K562 (cell line): ENCODE measurements at regions not wholly inside any gene's neighbourhood (a gene's known extent, or its start where the extent isn't known, plus 50 kb on each side); places are given as distances from the start of the nearest gene placed in this dataset.

Source experiments
- ADNP ChIP-seq: fragments of 200-800 bp; sonication (Bioruptor generic); IDR thresholded peaks from 2 replicates; pipeline ENCODE4 v1.6.1; 2016; ENCODE audit warnings: missing genetic modification characterization, missing compliant biosample characterization
- CEBPG ChIP-seq, 3 experiments: fragments of 200-800 bp in 1 of 3; sonication (Bioruptor generic) in 1 of 3; sonication (generic) in 1 of 3; formaldehyde crosslinking in 1 of 3; IDR thresholded peaks in 2 of 3; conservative IDR thresholded peaks in 1 of 3; 2 replicates each; pipeline versions ENCODE4 v1.6.1 to v1.8.0; 2016 to 2022; ENCODE audit warnings: missing compliant biosample characterization in 2 of 3, missing genetic modification characterization in 2 of 3, mild to moderate bottlenecking in 1 of 3, missing genetic modification reagents in 1 of 3
- CHAMP1 ChIP-seq: fragments of 450-650 bp; IDR thresholded peaks from 2 replicates; pipeline ENCODE4 v1.6.1; 2016; ENCODE audit warnings: mild to moderate bottlenecking
- CREM ChIP-seq: IDR thresholded peaks from 2 replicates; pipeline ENCODE4 v1.6.1; 2014; ENCODE audit warnings: antibody characterized with exemption, low read depth
- EP300 ChIP-seq: IDR thresholded peaks from 2 replicates; pipeline ENCODE4 v1.6.1; 2012; ENCODE audit warnings: low read length, improper control_type of control experiment
- ESRRA ChIP-seq: fragments of 450-650 bp; IDR thresholded peaks from 2 replicates; pipeline ENCODE4 v1.6.1; 2014; ENCODE audit warnings: low read depth, mild to moderate bottlenecking, moderate library complexity, borderline replicate concordance
- MLX ChIP-seq, 2 experiments: fragments of 450-650 bp in 1 of 2; sonication (generic) in 1 of 2; formaldehyde crosslinking; conservative IDR thresholded peaks; 2 replicates each; pipeline versions ENCODE4 v1.4.0 to v1.8.1; 2020 to 2022; ENCODE audit warnings: mild to moderate bottlenecking in 1 of 2, missing genetic modification reagents in 1 of 2
- MTA1 ChIP-seq: fragments of 450-650 bp; IDR thresholded peaks from 2 replicates; pipeline ENCODE4 v1.6.1; 2017; ENCODE audit warnings: borderline replicate concordance
- MYC ChIP-seq, 2 experiments: fragments of 250-450 bp in 1 of 2; sonication (Bioruptor Pico) in 1 of 2; IDR thresholded peaks; 2 replicates each; pipeline versions ENCODE4 v1.5.1 to v1.6.1; 2012 to 2021; ENCODE audit warnings: low read depth in 2 of 2, borderline replicate concordance in 1 of 2, improper control_type of control experiment in 1 of 2, low read length in 1 of 2, mild to moderate bottlenecking in 1 of 2, moderate library complexity in 1 of 2
- PML ChIP-seq: IDR thresholded peaks from 2 replicates; pipeline ENCODE4 v1.6.1; 2012; ENCODE audit warnings: low read length, inconsistent platforms
- RAD51 ChIP-seq: fragments of 450-650 bp; IDR thresholded peaks from 2 replicates; pipeline ENCODE4 v1.7.1; 2016; ENCODE audit warnings: low read depth, mild to moderate bottlenecking, borderline replicate concordance
- SOX6 ChIP-seq: fragments of 450-650 bp; IDR thresholded peaks from 2 replicates; pipeline ENCODE4 v1.6.1; 2014; ENCODE audit warnings: mild to moderate bottlenecking
- SP2 ChIP-seq: IDR thresholded peaks from 2 replicates; pipeline ENCODE4 v1.6.1; 2011; ENCODE audit warnings: mild to moderate bottlenecking, low read depth, low read length, moderate library complexity; ENCODE audit not compliant: poor library complexity, severe bottlenecking; ENCODE audit errors: extremely low read depth
- TAF1 ChIP-seq: IDR thresholded peaks from 2 replicates; pipeline ENCODE4 v1.6.1; 2011; ENCODE audit warnings: mild to moderate bottlenecking, low read length, moderate library complexity; ENCODE audit not compliant: insufficient read depth, control insufficient read depth, severe bottlenecking; ENCODE audit errors: extremely low read depth
- TAL1 ChIP-seq: fragments of 450-650 bp; IDR thresholded peaks from 2 replicates; pipeline ENCODE4 v1.6.1; 2016; ENCODE audit warnings: mild to moderate bottlenecking
- TRIM24 ChIP-seq, 2 experiments: fragments of 450-650 bp; IDR thresholded peaks; 2 replicates each; pipeline ENCODE4 v1.6.1; 2016
- USF1 ChIP-seq: sonication (generic); formaldehyde crosslinking; IDR thresholded peaks from 2 replicates; pipeline ENCODE4 v1.9.0; 2022; ENCODE audit warnings: mild to moderate bottlenecking, missing genetic modification reagents
- ZNF121 ChIP-seq: sonication (generic); formaldehyde crosslinking; conservative IDR thresholded peaks from 2 replicates; pipeline ENCODE4 v1.8.0; 2022; ENCODE audit warnings: missing genetic modification reagents
- ZNF212 ChIP-seq: fragments of 450-650 bp; formaldehyde crosslinking; IDR thresholded peaks from 2 replicates; pipeline ENCODE4 v1.4.0; 2020; ENCODE audit warnings: mild to moderate bottlenecking
- ZNF398 ChIP-seq: fragments of 250-450 bp; sonication (Bioruptor Pico); IDR thresholded peaks from 2 replicates; pipeline ENCODE4 v1.8.0; 2021; ENCODE audit warnings: moderate library complexity, mild to moderate bottlenecking, inconsistent platforms

GRCh38 chr3:194069421-194070219, 66.3 kb upstream of the HES1 start (continued):
- TF ChIP-seq ZNF398 (CRISPR knock-in tag) (no peak), TAL1 (peak; percentile 19; the same call in 1 of the 2 replicates), ESRRA (peak; percentile 88), USF1 (CRISPR knock-in tag) (peak; percentile 33), CHAMP1 (no peak), SP2 (no peak), MLX (CRISPR knock-in tag; conservative IDR thresholded peaks at IDR 0.05) (no peak), ZNF212 (CRISPR knock-in tag) (no peak), PML (no peak), CEBPG (CRISPR knock-in tag; IDR thresholded peaks at IDR 0.05) (no peak), CEBPG (tag; conservative IDR thresholded peaks at IDR 0.05 in 1 of 2, IDR thresholded peaks at IDR 0.05 in 1 of 2) (peak; percentile 86 to 88), ADNP (tag) (0 out of 2 replicates have a peak, but pooled peaks have one; percentile 14), MTA1 (no peak), SOX6 (0 out of 2 replicates have a peak, but pooled peaks have one; percentile 14), CREM (peak; percentile 17; the same call in 1 of the 2 replicates), MYC (IDR thresholded peaks at IDR 0.05; ENCODE audit: low read depth, low read length) (no peak), MYC (CRISPR knock-in tag; IDR thresholded peaks at IDR 0.05; ENCODE audit: borderline replicate concordance, low read depth) (no peak), TAF1 (no peak), RAD51 (peak; percentile 66), EP300 (no peak), ZNF121 (CRISPR knock-in tag) (no peak), TRIM24 (IDR thresholded peaks at IDR 0.05) (peak in 1 of 2 experiments; percentile 45; a peak in 2 of 4 replicates)
